GM23338 (cell line): ENCODE measurements at regions not wholly inside any gene's neighbourhood (a gene's known extent, or its start where the extent isn't known, plus 50 kb on each side); places are given as distances from the start of the nearest gene placed in this dataset.

Experiments used
- ATAC-seq: fragments of 200-7000 bp; cut with Tn5 transposase; 3 replicates; pipeline ENCODE4 v1.9.1; 2020
- DNase-seq: peaks from one replicate; pipeline ENCODE4 v3.0.0-alpha.2; 2015; ENCODE audit warnings: low spot score
- H2AFZ ChIP-seq: fragments of 200-600 bp; sonication (generic); 2 replicates; pipeline ENCODE4 v1.8.0; 2016; ENCODE audit warnings: antibody characterized with exemption, mild to moderate bottlenecking, moderate library complexity
- H3F3A ChIP-seq: fragments of 200-600 bp; sonication (generic); replicated peaks from 2 replicates; pipeline ENCODE4 v1.8.0; 2017; ENCODE audit warnings: antibody characterized with exemption, mixed run types, low read depth
- H3K27ac ChIP-seq: fragments of 200-600 bp; sonication (generic); 2 replicates; pipeline ENCODE4 v1.6.1; 2016; ENCODE audit warnings: low read depth
- H3K27me3 ChIP-seq: fragments of 200-600 bp; sonication (generic); 2 replicates; pipeline ENCODE4 v1.8.0; 2016; ENCODE audit warnings: mild to moderate bottlenecking, mixed run types, moderate library complexity; ENCODE audit not compliant: insufficient read depth
- H3K36me3 ChIP-seq: fragments of 200-600 bp; sonication (generic); 2 replicates; pipeline ENCODE4 v1.8.0; 2016; ENCODE audit warnings: mild to moderate bottlenecking; ENCODE audit not compliant: insufficient read depth
- H3K4me1 ChIP-seq: fragments of 200-600 bp; sonication (generic); 2 replicates; pipeline ENCODE4 v1.8.0; 2016; ENCODE audit warnings: mild to moderate bottlenecking, moderate library complexity; ENCODE audit not compliant: insufficient read depth
- H3K4me2 ChIP-seq: fragments of 200-600 bp; sonication (generic); 2 replicates; pipeline ENCODE4 v1.7.1; 2017; ENCODE audit warnings: mixed run types
- H3K4me3 ChIP-seq: fragments of 200-600 bp; sonication (generic); 2 replicates; pipeline ENCODE4 v1.6.1; 2016; ENCODE audit warnings: mixed run types
- H3K79me2 ChIP-seq: fragments of 200-600 bp; sonication (generic); replicated peaks from 2 replicates; pipeline ENCODE4 v1.8.0; 2017; ENCODE audit warnings: mild to moderate bottlenecking; ENCODE audit not compliant: insufficient read depth
- H3K9me2 ChIP-seq: fragments of 200-600 bp; sonication (generic); 2 replicates; pipeline ENCODE4 v1.8.0; 2017; ENCODE audit not compliant: insufficient read depth
- H4K20me1 ChIP-seq: fragments of 200-600 bp; sonication (generic); replicated peaks from 2 replicates; pipeline ENCODE4 v1.8.0; 2017; ENCODE audit warnings: mild to moderate bottlenecking; ENCODE audit not compliant: insufficient read depth
- H3K27ac Mint-ChIP-seq: 2 replicates; pipeline ENCODE4 v1.8.0; 2020; ENCODE audit warnings: inconsistent platforms, mild to moderate bottlenecking, moderate library complexity, mixed read lengths
- H3K27me3 Mint-ChIP-seq: 3 replicates; pipeline ENCODE4 v1.8.0; 2022; ENCODE audit warnings: low read depth, mild to moderate bottlenecking, moderate library complexity, mixed read lengths, inconsistent platforms; ENCODE audit not compliant: insufficient read depth, poor library complexity
- H3K36me3 Mint-ChIP-seq: 3 replicates; pipeline ENCODE4 v1.8.0; 2021; ENCODE audit warnings: low read depth, mild to moderate bottlenecking, inconsistent platforms, moderate library complexity, mixed read lengths
- H3K4me1 Mint-ChIP-seq: 3 replicates; pipeline ENCODE4 v1.8.0; 2020; ENCODE audit warnings: mild to moderate bottlenecking, inconsistent platforms, mixed read lengths
- H3K4me3 Mint-ChIP-seq: 3 replicates; pipeline ENCODE4 v1.8.0; 2021; ENCODE audit warnings: moderate library complexity, mild to moderate bottlenecking, inconsistent platforms, mixed read lengths
- H3K9me3 Mint-ChIP-seq: 3 replicates; pipeline ENCODE4 v1.8.0; 2020; ENCODE audit warnings: moderate library complexity, mild to moderate bottlenecking, inconsistent platforms, mixed read lengths
- ETS1 ChIP-seq: IDR thresholded peaks from 2 replicates; pipeline ENCODE4 v1.6.1; 2016; ENCODE audit warnings: antibody characterized with exemption
- EZH2 ChIP-seq: fragments of 200-600 bp; sonication (generic); IDR thresholded peaks from one replicate; pipeline ENCODE4 v1.8.0; 2017; ENCODE audit warnings: antibody characterized with exemption, mild to moderate bottlenecking, low read depth; ENCODE audit not compliant: unreplicated experiment
- JUNB ChIP-seq: IDR thresholded peaks from one replicate; pipeline ENCODE4 v1.6.1; 2016; ENCODE audit warnings: antibody characterized with exemption; ENCODE audit not compliant: unreplicated experiment
- NANOG ChIP-seq: IDR thresholded peaks from 2 replicates; pipeline ENCODE4 v1.6.1; 2016; ENCODE audit warnings: antibody characterized with exemption, borderline replicate concordance
- POLR2AphosphoS5 ChIP-seq: IDR thresholded peaks from 2 replicates; pipeline ENCODE4 v1.6.1; 2016; ENCODE audit warnings: antibody characterized with exemption, low read depth
- ZNF331 ChIP-seq: fragments of 250-450 bp; sonication (Bioruptor Pico); IDR thresholded peaks from 2 replicates; pipeline ENCODE4 v1.5.0; 2020; ENCODE audit warnings: low read depth, mild to moderate bottlenecking, moderate library complexity
- ZNF462 ChIP-seq: fragments of 250-450 bp; sonication (Bioruptor Pico); IDR thresholded peaks from 2 replicates; pipeline ENCODE4 v1.5.0; 2020; ENCODE audit warnings: mild to moderate bottlenecking, moderate library complexity

- H3K27me3 ChIP-seq: no peaks in the 10 kb centered on the region
- H3K79me2 ChIP-seq: no peaks in the 10 kb centered on the region
- no peak for DNase-seq
- no peaks in the 10 kb centered on the region for H3F3A ChIP-seq
- no peaks in the 10 kb centered on the region; the same call in 1 of the 2 replicates for H3K9me2 ChIP-seq
- H4K20me1 ChIP-seq: no peaks in the 10 kb centered on the region
- no peaks in the 10 kb centered on the region for H3K9me3 Mint-ChIP-seq
- no peaks in the 10 kb centered on the region for H3K27me3 Mint-ChIP-seq
- H3K36me3 ChIP-seq: no peaks in the 10 kb centered on the region
- no peak overlapping the region for H3K4me3 ChIP-seq
- no peak for TF ChIP-seq ETS1
- no peak for TF ChIP-seq EZH2
- no peak for TF ChIP-seq ZNF462 (CRISPR knock-in tag)
- no peak for TF ChIP-seq JUNB
- no peak for TF ChIP-seq POLR2AphosphoS5
- no peak for TF ChIP-seq NANOG
- no peak for TF ChIP-seq ZNF331 (CRISPR knock-in tag)
- no peak overlapping the region for H3K27ac Mint-ChIP-seq
- H3K4me1 Mint-ChIP-seq: peaks cover 9% of the 10 kb centered on the region
- H3K4me1 ChIP-seq: 0 out of 2 replicates have a peak, but pooled peaks cover 3% of the 10 kb centered on the region
- no peak overlapping the region for H3K4me2 ChIP-seq
- H3K27ac ChIP-seq: no peak overlapping the region
- H3K4me3 Mint-ChIP-seq: no peak overlapping the region
- no peaks in the 10 kb centered on the region for H3K36me3 Mint-ChIP-seq
- no peak for ATAC-seq
- H2AFZ ChIP-seq: no peak overlapping the region
These were observed 552.4 kb downstream of the EPHA4 start for GRCh38 chr2:221019668-221020067.
